ENCODE measurements at regions not wholly inside any gene's neighbourhood (a gene's known extent, or its start where the extent isn't known, plus 50 kb on each side); places are given as distances from the start of the nearest gene placed in this dataset.

- TF ChIP-seq CTCF (conservative IDR thresholded peaks at IDR 0.05; ENCODE audit: low read depth in 2 of 2) (no peak), EZH2 (IDR thresholded peaks at IDR 0.05; ENCODE audit: low read depth, unreplicated experiment) (no peak), POLR2AphosphoS5 (IDR thresholded peaks at IDR 0.05; ENCODE audit: low read depth) (no peak), STAT1 (IDR thresholded peaks at IDR 0.05; ENCODE audit: unreplicated experiment) (no peak), REST (IDR thresholded peaks at IDR 0.05; ENCODE audit: unreplicated experiment) (no peak), CREB1 (CRISPR knock-in tag; IDR thresholded peaks at IDR 0.05; ENCODE audit: low read depth) (no peak), EZH2phosphoT487 (IDR thresholded peaks at IDR 0.05; ENCODE audit: unreplicated experiment) (no peak), JUNB (IDR thresholded peaks at IDR 0.05; ENCODE audit: unreplicated experiment) (no peak), NANOG (IDR thresholded peaks at IDR 0.05; ENCODE audit: borderline replicate concordance) (no peak), ZNF331 (CRISPR knock-in tag; IDR thresholded peaks at IDR 0.05; ENCODE audit: low read depth) (no peak), ZNF114 (CRISPR knock-in tag; IDR thresholded peaks at IDR 0.05) (no peak), ZNF462 (CRISPR knock-in tag; IDR thresholded peaks at IDR 0.05) (no peak)
These were observed 110.8 kb upstream of the POC5 start for GRCh38 chr5:75828029-75828428.
